DND-41 (cell line): ENCODE measurements at regions not wholly inside any gene's neighbourhood (a gene's known extent, or its start where the extent isn't known, plus 50 kb on each side); places are given as distances from the start of the nearest gene placed in this dataset.

Source experiments
- ATAC-seq: fragments of 200-7000 bp; cut with Tn5 transposase; 3 replicates; pipeline ENCODE4 v1.9.1; 2021; ENCODE audit warnings: low read depth; ENCODE audit not compliant: insufficient read depth
- DNase-seq: peaks from one replicate; pipeline ENCODE4 v3.0.0-alpha.2; 2020
- H2AFZ ChIP-seq: 2 replicates; pipeline ENCODE4 v1.6.0; 2012; ENCODE audit warnings: low read depth, low read length
- H3K27ac ChIP-seq: 2 replicates; pipeline ENCODE4 v1.5.1; 2012; ENCODE audit warnings: low read length, inconsistent platforms
- H3K27me3 ChIP-seq: fragments of 200-600 bp; sonication (generic); 2 replicates; pipeline ENCODE4 v1.6.0; 2012; ENCODE audit warnings: low read length, mild to moderate bottlenecking, inconsistent platforms; ENCODE audit not compliant: insufficient read depth, poor library complexity
- H3K36me3 ChIP-seq: 2 replicates; pipeline ENCODE4 v1.5.1; 2012; ENCODE audit warnings: low read length, inconsistent platforms; ENCODE audit not compliant: insufficient read depth
- H3K4me1 ChIP-seq: 2 replicates; pipeline ENCODE4 v1.5.1; 2012; ENCODE audit warnings: mild to moderate bottlenecking, low read length; ENCODE audit not compliant: insufficient read depth
- H3K4me2 ChIP-seq: 2 replicates; pipeline ENCODE4 v1.6.0; 2012; ENCODE audit warnings: mild to moderate bottlenecking, moderate library complexity, low read length, inconsistent platforms; ENCODE audit not compliant: insufficient read depth
- H3K4me3 ChIP-seq, 2 experiments: fragments of 200-600 bp in 1 of 2; shearing (Covaris generic) in 1 of 2; 2 replicates each; pipeline ENCODE4 v1.5.1; 2012 to 2016; ENCODE audit warnings: inconsistent platforms in 2 of 2, low read length in 2 of 2, mild to moderate bottlenecking in 2 of 2, low read depth in 1 of 2, moderate library complexity in 1 of 2
- H3K79me2 ChIP-seq: 2 replicates; pipeline ENCODE4 v1.6.0; 2012; ENCODE audit warnings: low read length, inconsistent platforms; ENCODE audit not compliant: insufficient read depth
- H3K9ac ChIP-seq: 2 replicates; pipeline ENCODE4 v1.6.0; 2012; ENCODE audit warnings: low read depth, mild to moderate bottlenecking, inconsistent platforms, low read length, moderate library complexity
- H3K9me3 ChIP-seq: 2 replicates; pipeline ENCODE4 v1.5.1; 2012; ENCODE audit warnings: low read length, moderate library complexity, mild to moderate bottlenecking, inconsistent platforms; ENCODE audit not compliant: insufficient read depth, severe bottlenecking
- H4K20me1 ChIP-seq: 2 replicates; pipeline ENCODE4 v1.6.0; 2012; ENCODE audit warnings: low read length; ENCODE audit not compliant: insufficient read depth
- EZH2 ChIP-seq: IDR thresholded peaks from 3 replicates; pipeline ENCODE4 v1.6.1; 2012; ENCODE audit warnings: borderline replicate concordance, low read depth, mild to moderate bottlenecking, moderate library complexity, low read length, inconsistent platforms; ENCODE audit not compliant: severe bottlenecking
- TF ChIP-seq, protein P1 (sequence below): IDR thresholded peaks from 2 replicates; pipeline ENCODE4 v1.5.1; 2012; ENCODE audit warnings: borderline replicate concordance, low read length, moderate library complexity, mild to moderate bottlenecking; ENCODE audit not compliant: poor library complexity, severe bottlenecking; ENCODE audit errors: extremely low read depth

DNA sequence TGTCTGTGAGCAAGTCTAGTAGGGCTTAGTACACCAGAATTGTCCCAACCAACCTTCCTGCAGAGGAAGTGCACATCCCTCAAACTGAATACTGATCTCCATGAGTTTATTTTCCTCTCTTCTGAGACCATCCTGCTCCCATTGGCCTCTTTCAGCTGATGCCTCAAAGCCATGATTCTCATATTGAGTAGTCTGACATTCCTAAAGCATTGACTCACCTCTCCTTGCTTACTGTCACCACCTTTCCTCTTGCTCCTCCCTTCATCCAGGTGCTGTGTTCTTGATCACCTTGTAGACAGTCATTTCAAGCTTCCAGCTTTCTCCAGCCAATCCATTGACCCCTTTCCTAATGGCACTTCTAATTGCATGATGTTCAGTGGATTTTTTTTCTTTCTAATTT lies 583.7 kb upstream of the USP15 start:
- Histone ChIP-seq H3K4me3 (no peak overlapping the region), H2AFZ (no peak overlapping the region), H3K27me3 (no peaks in the 10 kb centered on the region), H3K9me3 (peaks cover 2% of the 10 kb centered on the region), H3K9ac (no peak overlapping the region), H3K79me2 (no peaks in the 10 kb centered on the region), H3K36me3 (no peaks in the 10 kb centered on the region), H4K20me1 (no peaks in the 10 kb centered on the region), H3K4me2 (no peak overlapping the region), H3K4me1 (no peaks in the 10 kb centered on the region), H3K27ac (no peak overlapping the region)
- DNase-seq: no peak
- TF ChIP-seq, protein P1, sequence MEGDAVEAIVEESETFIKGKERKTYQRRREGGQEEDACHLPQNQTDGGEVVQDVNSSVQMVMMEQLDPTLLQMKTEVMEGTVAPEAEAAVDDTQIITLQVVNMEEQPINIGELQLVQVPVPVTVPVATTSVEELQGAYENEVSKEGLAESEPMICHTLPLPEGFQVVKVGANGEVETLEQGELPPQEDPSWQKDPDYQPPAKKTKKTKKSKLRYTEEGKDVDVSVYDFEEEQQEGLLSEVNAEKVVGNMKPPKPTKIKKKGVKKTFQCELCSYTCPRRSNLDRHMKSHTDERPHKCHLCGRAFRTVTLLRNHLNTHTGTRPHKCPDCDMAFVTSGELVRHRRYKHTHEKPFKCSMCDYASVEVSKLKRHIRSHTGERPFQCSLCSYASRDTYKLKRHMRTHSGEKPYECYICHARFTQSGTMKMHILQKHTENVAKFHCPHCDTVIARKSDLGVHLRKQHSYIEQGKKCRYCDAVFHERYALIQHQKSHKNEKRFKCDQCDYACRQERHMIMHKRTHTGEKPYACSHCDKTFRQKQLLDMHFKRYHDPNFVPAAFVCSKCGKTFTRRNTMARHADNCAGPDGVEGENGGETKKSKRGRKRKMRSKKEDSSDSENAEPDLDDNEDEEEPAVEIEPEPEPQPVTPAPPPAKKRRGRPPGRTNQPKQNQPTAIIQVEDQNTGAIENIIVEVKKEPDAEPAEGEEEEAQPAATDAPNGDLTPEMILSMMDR: no peak
- TF ChIP-seq EZH2: no peak
- no peak for ATAC-seq

DNA sequence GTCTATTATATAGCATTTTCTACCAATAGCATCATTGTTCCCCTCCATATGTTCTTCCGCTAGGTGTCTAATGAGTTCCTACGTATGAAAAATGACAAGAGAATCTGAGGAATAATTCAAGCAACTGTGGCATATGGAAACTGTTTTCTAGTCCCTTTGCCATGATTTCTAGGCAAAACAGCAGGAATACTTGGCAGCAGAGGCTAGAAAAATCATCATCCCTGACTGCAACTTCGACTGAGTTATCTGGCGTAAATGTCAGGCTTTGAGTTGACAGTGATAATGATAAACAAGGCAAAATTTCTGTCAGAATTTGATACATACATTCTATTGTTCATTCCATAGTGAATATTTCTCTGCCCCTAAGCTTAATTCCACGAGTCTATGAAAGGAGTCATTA lies 572.8 kb upstream of the USP15 start:
- no peaks in the 10 kb centered on the region for H3K27me3 ChIP-seq
- no peak overlapping the region for H3K9ac ChIP-seq
- no peaks in the 10 kb centered on the region for H4K20me1 ChIP-seq
- no peak overlapping the region for H3K4me3 ChIP-seq
- H3K9me3 ChIP-seq: no peaks in the 10 kb centered on the region
- H2AFZ ChIP-seq: no peak overlapping the region
- no peak for TF ChIP-seq EZH2
- DNase-seq (no peak), ATAC-seq (no peak)
- H3K4me1 ChIP-seq: no peaks in the 10 kb centered on the region
- no peaks in the 10 kb centered on the region for H3K36me3 ChIP-seq
- no peak overlapping the region for H3K27ac ChIP-seq
- no peak overlapping the region for H3K4me2 ChIP-seq
- no peaks in the 10 kb centered on the region for H3K79me2 ChIP-seq

DNA sequence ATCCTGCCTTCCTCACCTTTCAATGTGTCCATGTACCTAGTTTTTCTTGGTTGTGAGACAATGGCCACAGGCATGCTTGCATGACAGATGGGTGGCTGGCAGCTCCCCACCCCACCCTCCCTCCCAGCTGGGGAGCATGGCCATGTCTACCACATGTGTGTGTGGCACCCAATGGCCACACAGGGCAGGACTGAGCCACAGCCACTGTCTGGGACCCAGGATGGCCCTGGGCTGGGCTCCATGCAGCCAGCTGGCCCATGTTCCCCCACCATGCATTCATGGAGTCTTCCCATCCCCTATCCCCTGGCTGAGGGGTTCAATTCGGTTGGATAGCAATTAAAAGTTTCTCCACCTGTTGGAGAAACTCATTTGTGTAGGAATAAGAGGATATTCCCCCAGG lies 566.0 kb upstream of the USP15 start:
- Histone ChIP-seq H3K9me3 (no peaks in the 10 kb centered on the region), H3K4me2 (no peak overlapping the region), H2AFZ (no peak overlapping the region), H3K27me3 (no peaks in the 10 kb centered on the region), H3K79me2 (no peaks in the 10 kb centered on the region), H3K4me1 (no peaks in the 10 kb centered on the region), H3K4me3 (no peak overlapping the region), H3K9ac (no peak overlapping the region), H3K27ac (no peak overlapping the region), H4K20me1 (no peaks in the 10 kb centered on the region), H3K36me3 (no peaks in the 10 kb centered on the region)
- TF ChIP-seq EZH2: no peak
- TF ChIP-seq, protein P1: no peak
- ATAC-seq (no peak), DNase-seq (no peak)

DNA sequence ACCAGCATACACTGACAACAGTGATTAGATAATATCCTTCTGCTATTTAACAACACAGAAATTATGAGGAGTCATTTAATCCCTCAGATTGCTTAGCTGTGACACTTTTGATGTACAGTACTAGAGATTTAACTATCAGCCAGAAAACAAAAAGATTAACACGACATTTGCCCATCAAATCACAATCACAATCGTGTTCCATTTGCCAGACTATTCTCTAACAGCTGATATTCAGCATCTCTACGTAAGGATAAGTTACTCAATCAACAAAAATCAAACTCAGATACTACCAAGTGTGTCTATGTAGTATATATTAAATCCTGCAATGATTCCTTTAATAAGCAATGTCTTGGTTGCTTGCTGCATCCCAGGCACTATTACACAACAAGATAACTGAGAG lies 558.7 kb upstream of the USP15 start:
- H3K4me2 ChIP-seq: no peak overlapping the region
- H3K27ac ChIP-seq: no peak overlapping the region
- no peak overlapping the region for H2AFZ ChIP-seq
- DNase-seq (no peak), ATAC-seq (no peak)
- H3K9ac ChIP-seq: no peak overlapping the region
- H3K9me3 ChIP-seq: no peaks in the 10 kb centered on the region
- no peaks in the 10 kb centered on the region for H3K4me1 ChIP-seq
- H4K20me1 ChIP-seq: no peaks in the 10 kb centered on the region
- no peaks in the 10 kb centered on the region for H3K79me2 ChIP-seq
- no peaks in the 10 kb centered on the region for H3K27me3 ChIP-seq
- no peaks in the 10 kb centered on the region for H3K36me3 ChIP-seq
- no peak overlapping the region for H3K4me3 ChIP-seq
- TF ChIP-seq, protein P1: no peak
- TF ChIP-seq EZH2: no peak
